ENCODE measurements at regions not wholly inside any gene's neighbourhood (a gene's known extent, or its start where the extent isn't known, plus 50 kb on each side); places are given as distances from the start of the nearest gene placed in this dataset.

DNA sequence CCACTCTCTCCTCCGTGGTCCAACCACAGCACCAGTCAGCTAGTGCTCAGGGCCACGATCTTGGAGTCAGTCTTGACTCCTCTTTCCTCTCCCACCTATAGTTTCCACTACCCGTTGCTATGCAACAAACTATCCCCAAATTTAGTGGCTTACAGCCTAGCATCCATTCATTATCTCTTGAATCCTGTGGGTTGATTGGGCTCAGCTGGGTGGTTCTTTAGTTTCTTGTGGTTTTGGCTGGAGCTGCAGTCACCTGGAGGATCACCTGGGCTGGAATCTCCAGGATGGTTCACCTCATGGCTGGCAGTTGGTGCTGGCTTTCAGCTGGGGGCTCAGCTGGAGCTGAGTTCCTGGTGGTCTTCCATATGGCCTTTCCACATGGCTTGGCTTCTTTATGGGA is 149.9 kb downstream of the ASB1 start:
- DNase-seq: no peak

DNA sequence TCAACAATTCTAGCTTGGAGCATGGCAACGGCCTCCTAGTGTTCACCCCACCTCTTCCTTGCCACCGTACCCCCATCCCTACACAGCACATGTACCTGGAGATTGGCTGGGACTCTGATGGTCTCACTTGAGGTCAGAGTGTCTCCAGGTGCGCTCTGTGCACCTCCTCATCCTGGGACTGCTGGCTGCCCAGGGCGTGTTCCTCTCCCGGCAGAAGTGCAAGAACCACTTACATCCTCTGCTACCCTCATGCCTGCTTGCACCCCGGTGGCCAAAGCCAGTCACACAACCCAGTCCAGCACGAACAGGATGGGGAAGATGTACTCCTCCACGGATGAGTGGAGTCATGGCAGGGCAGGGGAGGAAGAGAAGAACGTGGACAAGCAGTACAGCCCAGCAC is 151.5 kb downstream of the ASB1 start:
- no peak for DNase-seq

DNA sequence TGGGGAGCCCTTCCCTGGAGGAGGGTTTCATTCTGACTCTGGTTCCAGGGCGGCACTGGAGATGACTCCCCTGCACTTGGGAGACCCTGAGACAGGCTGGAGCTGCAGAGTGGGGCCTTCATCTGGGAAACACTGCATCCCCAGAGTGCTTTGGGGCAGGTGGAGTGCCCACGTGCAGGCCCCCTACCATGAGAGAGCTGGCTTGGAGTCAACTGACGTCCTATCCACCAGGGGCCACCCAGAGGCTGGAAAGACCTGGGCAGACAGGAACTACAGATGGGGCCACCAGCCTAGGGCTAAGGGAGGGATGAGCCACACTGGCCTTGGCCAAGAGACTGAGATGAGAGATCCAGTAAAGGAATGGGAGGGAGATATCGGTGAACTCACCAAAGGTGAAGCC is 153.8 kb downstream of the ASB1 start:
- no peak for DNase-seq

DNA sequence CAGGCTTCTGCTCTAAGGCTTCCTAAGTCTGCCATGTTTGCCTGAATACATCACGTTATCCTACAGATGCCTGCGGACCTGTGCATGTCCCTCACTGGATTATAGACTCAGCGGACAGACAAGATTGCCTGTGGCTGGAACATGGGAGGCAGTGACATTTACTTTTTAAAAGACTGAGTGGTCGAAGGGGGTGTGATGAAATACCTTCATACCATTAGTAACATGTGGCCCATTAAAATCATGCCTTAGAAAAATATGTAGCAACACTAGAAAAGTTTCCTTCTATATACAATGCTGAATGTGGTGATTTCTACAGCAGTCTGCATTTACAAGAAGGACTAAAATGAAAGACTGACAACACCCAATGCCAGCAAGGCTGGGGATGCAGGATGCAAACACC is 154.4 kb downstream of the ASB1 start:
- no peak for DNase-seq

- no peak for DNase-seq
These were observed 155.4 kb downstream of the ASB1 start for GRCh38 chr2:238582159-238582558.

- DNase-seq: no peak
These were observed 157.9 kb downstream of the ASB1 start for GRCh38 chr2:238584617-238585016.

DNA sequence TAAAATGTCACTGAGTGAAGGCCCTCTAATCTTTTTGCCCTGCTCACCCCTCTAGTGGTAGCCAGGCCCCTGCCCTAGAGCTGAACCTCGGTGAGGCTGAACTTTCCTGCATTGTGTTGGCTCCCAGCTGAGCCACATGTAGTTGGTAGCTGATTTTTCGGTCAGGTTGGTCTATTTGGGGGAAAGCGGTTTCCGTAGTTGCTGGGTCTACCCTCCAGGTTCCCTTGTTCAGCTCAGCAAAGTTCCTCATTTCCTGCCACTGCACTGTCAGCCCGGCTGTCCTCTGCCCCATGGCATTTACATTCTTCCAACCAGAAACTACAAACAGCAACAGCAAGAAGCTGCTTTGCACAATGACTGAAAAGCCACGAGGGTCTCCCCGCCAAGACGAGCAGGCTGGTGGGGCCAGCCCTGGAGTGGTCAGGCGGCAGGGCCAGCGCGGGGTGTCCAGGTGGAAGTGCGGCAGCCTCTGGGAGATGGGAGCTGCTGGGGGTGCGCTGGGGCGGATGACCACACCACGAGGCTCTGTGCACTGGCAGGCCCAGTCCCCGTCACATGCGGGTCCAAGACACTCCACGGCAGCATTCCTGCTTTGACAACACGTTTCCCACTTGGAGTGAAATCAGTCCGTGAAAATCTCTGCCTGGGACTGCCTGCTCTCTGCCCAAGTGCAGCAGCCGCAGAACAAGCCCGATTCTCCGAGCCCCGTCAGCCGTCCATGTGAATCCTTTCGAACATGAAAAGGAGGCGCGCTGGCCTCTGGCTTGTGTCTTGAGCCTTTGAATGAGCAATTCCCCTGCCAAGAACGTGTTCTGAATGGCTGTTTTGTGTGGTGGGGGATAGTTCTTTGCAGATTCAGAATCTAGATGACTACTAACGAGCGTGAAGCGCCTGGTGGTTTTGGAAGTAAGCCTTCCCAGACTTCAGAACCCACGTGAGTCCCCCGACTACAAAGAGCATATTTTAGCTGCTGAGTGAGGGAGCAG is 159.4 kb downstream of the ASB1 start:
- DNase-seq: peak in 34 of 56 donors; percentile 4 to 64 (median 23)

DNA sequence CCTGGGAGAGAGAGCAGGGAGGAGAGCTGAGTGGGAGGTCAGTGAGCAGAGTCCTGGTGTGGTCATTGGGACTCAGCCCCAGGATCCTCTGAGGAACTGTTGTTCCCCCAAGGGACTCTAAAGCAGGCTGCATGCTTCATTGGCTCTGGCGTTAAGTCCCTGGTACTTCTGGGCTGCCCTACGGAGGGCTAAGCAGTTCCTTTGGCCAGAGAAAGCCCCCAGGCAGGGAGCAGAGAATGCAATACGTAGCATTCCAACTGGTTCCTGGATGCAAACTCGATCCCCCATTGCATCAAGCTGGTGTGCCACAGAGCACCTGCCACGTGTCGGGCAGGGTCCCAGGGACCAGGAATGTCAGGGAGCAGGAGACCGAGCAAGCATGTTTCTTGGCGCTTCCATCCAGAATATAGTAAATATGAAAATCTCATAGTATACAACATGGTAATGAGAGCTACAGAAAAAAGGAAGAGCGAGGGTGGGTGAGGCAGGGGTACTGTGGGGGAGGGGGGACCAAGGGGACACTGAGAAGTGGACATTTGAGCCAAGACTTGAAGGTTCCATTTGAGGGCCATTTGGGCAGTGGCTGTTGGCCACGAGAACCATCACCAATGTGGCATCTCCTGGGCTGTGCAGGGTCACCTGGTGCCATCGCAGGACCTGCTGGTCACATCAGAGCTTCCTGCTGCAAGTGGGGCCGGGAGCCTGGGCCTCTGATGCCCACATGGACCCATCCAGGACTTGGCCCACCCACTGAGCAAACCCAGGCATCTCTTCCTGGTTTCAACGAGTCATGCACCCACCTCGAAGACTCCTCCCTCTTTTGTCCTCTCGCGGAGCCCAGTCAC is 160.4 kb downstream of the ASB1 start:
- no peak for DNase-seq

- DNase-seq: no peak
These were observed 161.3 kb downstream of the ASB1 start for GRCh38 chr2:238587776-238588660.

GRCh38 chr2:238589591-238590460 is 163.1 kb downstream of the ASB1 start:
- no peak for DNase-seq

DNA sequence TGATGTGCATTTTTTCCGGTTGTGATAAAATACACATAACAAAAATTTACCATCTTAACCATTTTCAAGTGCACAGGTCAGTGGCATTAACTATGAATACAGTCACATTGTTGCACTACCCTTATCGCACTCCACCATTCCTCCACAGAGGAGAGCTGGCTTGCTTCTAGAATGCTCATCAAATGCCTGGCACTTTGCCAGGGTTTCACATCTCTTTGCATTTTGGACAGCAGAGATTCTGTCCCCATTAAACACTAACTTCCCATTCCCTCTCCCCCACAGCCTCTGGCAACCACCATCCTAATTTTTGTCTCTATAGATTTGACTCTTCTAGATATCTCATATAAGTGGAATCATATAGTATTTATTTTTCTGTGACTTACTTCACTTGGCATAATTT is 165.0 kb downstream of the ASB1 start:
- no peak for DNase-seq

DNA sequence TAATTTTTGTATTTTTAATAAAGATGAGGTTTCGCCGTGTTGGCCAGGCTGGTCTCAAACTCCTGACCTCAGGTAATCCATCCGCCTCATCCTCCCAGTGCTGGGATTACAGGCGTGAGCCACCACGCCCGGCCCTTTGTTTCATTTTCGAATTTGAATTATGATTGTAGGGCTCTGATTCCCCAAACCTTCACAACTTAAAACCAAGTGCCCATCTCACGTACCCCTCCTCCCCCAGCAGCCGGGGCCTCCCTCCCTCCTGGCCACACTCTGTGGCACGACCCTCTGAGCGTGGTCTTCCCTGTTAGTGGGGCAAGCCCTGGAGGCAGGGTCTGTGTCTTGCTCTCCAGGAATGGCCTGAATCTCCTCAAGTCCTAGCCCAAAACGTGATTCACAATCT is 166.5 kb downstream of the ASB1 start:
- no peak for DNase-seq

GRCh38 chr2:238593678-238594077 is 167.0 kb downstream of the ASB1 start:
- DNase-seq: no peak

GRCh38 chr2:238594796-238595749 is 168.3 kb downstream of the ASB1 start:
- no peak for DNase-seq

- DNase-seq: no peak
These were observed 169.2 kb downstream of the ASB1 start for GRCh38 chr2:238595750-238596570.

GRCh38 chr2:238596571-238597551 is 170.1 kb downstream of the ASB1 start:
- no peak for DNase-seq

All from nucleus accumbens (tissue), 56 donors.